ENCODE measurements at regions not wholly inside any gene's neighbourhood (a gene's known extent, or its start where the extent isn't known, plus 50 kb on each side); places are given as distances from the start of the nearest gene placed in this dataset.
"Not testable (repeated sequence)": the region's sequence is repeated elsewhere in the genome, so short reads cannot be mapped to it uniquely, and the experiment has no call there.

DNA sequence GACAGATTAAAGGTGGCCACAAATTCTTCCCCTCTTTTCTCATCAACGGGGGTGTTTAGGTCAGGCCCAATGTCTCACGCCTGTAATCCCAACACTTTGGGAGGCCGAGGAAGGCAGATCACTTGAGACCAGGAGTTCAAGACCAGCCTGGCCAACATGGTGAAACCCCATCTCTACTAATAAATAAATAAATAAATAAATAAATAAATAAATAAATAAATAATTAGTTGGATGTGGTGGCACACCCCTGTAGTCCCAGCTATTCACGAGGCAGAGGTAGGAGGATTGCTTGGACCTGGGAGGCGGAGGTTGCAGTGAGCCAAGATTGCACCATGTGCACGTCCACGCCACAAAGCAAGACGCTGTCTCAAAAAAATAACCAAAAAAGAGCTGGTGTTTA lies 180.7 kb downstream of the FASLG start:
- not testable (repeated sequence) for DNase-seq

GRCh38 chr1:172843444-172843843 lies 184.5 kb downstream of the FASLG start:
- DNase-seq = no peak

DNA sequence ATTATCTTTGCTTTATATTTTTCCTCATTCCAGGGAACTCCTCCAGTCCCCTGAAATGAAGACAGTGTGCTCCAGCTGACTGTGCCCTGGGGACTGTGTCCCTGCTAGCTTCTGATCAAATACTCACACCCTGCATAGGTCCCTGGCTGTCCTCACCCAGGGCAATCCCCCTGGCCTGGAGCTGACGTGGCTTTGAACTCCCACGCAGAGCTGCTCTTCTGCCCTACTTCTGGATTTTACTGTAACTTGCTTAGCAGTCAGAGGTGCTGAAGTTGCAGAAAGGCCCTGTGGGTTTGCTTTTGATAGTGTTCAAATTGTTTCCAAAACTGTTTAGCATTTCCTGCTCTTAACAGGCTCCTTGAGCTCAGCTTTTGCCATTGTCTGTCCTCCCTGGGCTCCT lies 186.5 kb downstream of the FASLG start:
- DNase-seq = no peak

- DNase-seq = no peak
Observed at GRCh38 chr1:172845865-172846264, 187.0 kb downstream of the FASLG start.

DNA sequence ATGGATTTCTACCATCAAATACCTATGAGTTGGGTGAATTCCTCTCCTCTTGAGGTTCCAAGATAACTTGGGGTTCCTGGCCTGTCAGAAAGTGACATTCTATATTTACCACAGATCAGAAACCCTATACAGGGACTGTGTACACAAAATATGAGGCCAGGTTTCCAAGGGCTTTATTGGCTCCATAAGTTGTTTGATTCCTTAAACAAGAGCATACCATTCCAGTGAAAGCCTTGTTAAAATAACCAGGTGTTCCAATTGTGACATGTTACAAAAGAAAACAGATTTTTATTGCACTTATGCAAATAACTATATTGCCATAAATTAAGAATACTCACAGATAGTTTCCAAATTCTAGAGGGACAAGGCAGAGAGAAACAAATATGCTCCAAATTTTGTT lies 188.9 kb downstream of the FASLG start:
- not testable (repeated sequence) for DNase-seq

- DNase-seq = no peak
Observed at GRCh38 chr1:172849653-172850052, 190.8 kb downstream of the FASLG start.

- no peak for DNase-seq
Observed at GRCh38 chr1:172851077-172851476, 192.2 kb downstream of the FASLG start.

GRCh38 chr1:172851856-172852255 lies 193.0 kb downstream of the FASLG start:
- DNase-seq = no peak

DNA sequence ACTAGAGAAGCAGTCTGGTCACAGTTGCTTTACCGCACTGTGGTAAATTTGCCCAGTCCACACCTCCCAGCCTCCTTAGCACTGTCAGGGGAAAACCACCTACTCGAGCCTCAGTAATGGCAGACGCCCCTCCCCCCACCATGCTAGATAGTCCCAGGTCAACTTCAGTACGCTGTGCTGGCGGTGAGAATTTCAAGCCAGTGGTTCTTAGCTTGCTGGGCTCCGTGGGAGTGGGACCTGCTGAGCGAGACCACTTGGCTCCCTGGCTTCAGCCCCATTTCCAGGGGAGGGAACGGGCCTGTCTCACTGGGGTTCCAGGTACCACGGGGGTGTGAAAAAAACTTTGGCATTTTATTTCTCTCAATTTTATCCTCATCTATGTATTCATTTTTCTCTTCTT lies 194.8 kb downstream of the TNFSF18 start:
- DNase-seq = not testable (repeated sequence)

- no peak for DNase-seq
Observed at GRCh38 chr1:172863031-172863430, 187.7 kb downstream of the TNFSF18 start.

DNA sequence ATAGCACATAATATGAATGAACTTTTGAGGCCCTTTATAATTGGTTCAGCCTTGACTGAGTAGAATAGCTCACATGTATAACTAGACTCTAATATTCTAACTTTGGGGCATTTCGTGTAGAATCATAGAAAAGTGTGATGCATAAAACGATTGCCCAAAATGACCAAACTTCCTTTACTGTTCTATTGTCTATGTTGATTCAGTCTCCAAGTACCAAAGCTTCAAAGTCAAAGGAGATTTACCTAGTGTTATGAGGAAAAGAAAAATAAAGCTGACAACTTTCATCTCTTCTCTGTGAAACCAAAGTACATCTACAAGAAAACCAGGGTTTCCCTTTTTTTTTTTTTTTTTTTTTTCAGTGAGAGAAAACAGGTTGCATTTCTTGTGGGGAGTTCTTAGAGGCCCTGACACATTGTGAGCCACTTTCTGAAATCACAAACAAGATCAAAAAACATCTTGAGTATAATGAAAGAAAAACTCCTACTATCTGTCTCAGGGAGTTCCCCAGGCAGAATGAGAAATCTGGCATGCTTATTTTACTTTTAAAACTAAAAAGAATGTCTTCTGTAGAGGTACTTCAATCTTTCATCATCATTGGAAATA lies 183.4 kb downstream of the TNFSF18 start:
- no peak for DNase-seq

GRCh38 chr1:172870901-172871606 lies 179.7 kb downstream of the TNFSF18 start:
- no peak for DNase-seq

DNA sequence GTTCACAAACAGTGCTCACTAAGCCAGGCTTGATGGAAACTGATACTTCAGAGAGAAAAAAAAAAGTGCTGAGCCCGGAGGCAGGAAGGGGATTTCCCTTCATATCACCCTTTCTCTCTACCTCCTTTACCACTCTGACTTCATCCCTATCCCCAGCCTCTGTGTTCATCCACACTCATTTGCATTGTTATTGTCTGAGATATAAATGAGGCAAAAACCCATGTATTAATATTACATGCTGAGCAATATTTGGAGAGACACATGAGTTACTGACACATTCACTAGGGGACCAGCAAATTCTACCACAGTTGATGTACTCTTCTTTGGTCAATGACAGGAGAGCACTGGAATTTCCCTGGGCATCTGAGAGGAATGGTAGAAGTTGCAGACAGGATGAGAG lies 175.8 kb downstream of the TNFSF18 start:
- no peak for DNase-seq

- no peak for DNase-seq
Observed at GRCh38 chr1:172875892-172876291, 174.8 kb downstream of the TNFSF18 start.

DNA sequence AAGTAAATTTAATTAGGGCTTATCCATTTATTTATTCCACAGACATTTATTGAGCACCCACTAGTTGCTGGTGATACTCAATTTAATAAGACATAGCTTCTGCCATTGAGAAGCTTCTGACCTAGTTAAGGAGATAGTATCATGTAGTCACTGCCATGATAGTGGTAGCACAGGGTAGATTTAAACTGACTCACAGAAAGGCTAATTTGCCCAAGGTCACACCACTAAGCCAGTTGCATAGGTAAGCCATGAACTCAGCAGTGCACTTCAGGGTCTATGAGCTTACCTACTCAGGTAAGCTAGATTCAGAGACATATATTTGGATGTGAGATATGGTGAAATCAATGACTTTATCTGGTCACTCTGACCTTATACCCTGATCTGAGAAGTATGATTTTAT lies 168.4 kb downstream of the TNFSF18 start:
- DNase-seq = no peak

GRCh38 chr1:172882791-172883386 lies 167.9 kb downstream of the TNFSF18 start:
- no peak for DNase-seq

- no peak for DNase-seq
Observed at GRCh38 chr1:172883387-172883791, 167.4 kb downstream of the TNFSF18 start.

DNA sequence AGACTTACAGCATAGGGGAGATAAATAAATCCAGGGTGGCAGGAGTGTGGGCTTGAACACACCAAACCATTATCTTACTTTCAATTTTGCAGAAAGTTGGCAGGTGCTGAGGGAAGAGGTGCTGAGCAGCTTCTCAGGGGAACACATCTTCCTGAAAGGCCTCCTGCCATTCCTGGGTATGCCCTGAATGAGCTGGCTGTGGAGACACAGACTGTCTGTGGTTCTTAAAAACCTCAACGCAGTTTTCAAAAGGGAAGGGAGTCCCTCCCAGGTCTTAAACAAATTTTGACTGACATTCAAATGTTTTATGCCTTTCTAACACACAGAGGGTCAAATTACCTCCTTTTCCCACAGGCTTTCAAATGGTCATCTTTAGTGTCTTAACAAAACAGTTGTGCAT lies 166.9 kb downstream of the TNFSF18 start:
- no peak for DNase-seq

DNA sequence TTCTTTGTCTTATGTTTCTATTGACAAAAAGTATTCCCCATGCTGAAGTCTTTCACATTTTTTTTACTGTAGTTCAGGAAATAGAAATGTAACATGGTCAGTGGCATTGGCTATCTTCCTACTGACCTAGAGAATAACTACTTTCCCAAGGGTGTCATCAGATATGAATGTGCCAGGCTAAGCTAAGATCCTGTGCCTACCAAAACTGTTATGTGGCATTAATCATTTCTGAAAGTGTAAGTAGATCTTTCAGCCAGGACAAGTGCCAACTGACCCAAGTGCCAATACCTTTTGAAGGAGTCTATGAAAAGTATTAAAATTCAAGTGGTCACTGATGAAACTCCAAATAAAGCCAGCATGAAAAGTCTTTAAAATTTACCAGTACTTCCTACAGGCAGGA lies 165.3 kb downstream of the TNFSF18 start:
- no peak for DNase-seq

- no peak for DNase-seq
Observed at GRCh38 chr1:172885971-172886370, 164.8 kb downstream of the TNFSF18 start.

DNA sequence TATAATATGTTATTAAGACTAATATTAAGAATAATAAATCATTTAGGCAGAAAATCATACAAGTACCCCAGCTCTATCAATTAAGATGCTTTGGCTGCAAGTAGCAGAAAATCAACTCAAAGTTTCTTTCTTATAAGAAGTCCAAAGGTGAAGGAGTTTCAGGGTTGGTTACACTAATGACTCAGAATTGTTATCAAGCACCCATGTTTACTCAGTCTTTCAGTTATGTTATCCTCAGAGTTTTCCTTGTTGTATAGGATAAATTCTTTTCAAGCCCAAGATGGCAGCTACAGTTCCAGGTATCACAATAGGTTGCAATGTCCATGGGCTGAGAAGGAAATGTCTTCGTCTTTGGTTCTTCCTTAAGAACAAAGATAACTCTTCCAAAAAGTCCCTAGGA lies 163.6 kb downstream of the TNFSF18 start:
- no peak for DNase-seq

DNA sequence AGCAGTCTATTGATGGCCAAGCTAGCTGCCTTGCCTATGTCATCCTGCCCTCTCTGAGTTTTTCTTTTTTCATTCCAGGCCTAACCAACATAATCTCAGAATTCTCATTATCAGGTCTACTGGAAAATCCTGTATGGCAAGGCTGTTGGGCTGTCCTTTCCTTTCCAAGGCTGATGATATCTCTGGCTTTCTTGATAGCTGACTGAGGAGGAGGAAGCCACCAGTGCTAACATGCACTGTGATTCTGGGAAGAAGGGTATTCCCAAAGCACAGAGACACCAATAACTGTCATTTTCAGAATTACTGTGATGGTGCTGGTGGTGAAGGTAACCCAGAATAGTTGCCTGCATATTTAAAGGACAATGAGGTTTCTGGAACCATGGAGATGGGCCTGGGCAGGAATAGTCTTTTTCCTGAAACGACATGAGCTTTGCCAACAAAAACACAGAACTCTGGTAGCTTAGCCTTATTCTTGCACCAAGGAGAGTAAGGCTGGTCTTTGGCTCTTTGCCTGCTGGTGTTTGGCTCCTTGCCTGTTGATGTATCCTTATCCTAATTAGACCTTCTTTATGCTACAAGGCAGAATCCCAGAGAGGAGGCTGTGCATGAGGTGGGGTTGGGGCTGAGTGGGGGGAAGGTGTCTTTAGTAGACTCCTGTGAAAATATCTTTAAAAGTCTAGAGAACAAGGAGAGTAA lies 157.4 kb downstream of the TNFSF18 start:
- DNase-seq = no peak

DNA sequence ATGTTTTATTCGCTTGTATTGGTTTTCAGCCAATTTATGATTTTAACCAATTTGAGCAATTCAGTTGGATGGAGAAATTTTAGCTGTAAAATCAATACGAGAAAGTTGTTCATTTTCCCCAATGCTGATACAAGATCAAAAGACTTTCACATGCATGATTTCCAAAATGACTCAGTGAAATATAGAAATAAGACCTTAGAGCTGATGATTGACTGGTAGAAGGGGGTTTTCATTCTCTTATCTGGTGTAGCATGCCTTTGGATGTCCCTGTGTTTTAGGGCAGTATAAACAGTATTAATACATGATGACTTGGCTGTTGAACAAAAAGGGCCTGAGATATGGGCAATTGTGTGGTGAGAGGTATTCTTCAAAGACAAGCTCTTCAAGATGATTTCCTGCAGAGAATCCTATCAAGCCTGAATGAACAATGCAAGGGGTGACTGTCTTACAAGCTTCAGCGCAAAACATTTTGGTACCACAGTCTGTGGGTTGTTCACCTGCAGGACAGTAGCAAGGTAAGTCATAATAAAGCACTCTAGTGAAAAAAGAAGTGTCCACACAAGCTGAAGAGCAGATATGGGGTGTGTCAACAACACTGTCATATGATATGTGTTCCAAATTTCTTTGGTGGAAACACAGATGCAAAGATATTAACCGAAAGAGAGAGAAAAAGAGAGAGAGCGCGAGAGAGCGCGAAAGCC lies 156.2 kb downstream of the TNFSF18 start:
- DNase-seq = no peak
